ENCODE measurements at regions not wholly inside any gene's neighbourhood (a gene's known extent, or its start where the extent isn't known, plus 50 kb on each side); places are given as distances from the start of the nearest gene placed in this dataset.

DNA sequence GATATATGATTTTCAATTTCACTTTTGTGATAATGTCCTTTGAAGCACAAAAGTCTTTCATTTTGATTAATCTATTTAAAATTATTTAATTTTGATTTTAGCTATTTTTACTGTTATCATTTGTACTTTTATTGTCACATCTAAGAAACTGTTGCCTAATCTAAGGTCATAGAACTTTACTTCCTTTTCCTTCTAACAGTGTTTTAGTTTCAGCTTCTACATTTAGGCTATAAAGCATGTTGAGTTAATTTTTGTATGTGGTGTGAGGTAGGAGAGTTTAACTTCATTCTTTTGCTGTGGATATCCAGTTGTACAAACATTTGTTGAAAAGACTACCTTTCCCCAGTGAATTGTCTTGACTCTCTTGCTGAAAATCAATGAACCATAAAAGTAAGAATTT is 204.5 kb downstream of the TM2D1 start:
- DNase-seq (ENCODE audit: insufficient read length, low spot score, missing footprints) = no peak

DNA sequence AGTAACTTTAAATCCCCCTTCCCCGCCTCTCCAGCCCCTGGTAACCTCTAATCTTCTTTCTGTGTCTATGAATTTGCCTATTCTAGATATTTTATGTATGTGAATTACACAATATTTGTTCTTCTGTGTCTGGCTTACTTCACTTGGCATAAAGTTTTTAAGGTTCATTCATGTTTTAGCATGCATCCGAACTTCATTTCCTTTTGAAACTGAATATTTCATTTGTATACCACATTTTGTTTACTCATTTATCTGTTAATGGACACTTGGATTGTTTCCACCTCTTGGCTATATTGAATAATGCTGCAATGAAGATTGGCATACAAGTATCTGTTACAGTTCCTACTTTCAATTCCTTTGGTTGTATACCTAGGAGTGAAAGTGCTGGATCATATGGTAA is 205.3 kb downstream of the TM2D1 start:
- TF ChIP-seq, protein P1, sequence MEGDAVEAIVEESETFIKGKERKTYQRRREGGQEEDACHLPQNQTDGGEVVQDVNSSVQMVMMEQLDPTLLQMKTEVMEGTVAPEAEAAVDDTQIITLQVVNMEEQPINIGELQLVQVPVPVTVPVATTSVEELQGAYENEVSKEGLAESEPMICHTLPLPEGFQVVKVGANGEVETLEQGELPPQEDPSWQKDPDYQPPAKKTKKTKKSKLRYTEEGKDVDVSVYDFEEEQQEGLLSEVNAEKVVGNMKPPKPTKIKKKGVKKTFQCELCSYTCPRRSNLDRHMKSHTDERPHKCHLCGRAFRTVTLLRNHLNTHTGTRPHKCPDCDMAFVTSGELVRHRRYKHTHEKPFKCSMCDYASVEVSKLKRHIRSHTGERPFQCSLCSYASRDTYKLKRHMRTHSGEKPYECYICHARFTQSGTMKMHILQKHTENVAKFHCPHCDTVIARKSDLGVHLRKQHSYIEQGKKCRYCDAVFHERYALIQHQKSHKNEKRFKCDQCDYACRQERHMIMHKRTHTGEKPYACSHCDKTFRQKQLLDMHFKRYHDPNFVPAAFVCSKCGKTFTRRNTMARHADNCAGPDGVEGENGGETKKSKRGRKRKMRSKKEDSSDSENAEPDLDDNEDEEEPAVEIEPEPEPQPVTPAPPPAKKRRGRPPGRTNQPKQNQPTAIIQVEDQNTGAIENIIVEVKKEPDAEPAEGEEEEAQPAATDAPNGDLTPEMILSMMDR (IDR thresholded peaks at IDR 0.05; ENCODE audit: extremely low read depth, low read depth, low read length) = no peak
- no peak for DNase-seq (ENCODE audit: insufficient read length, low spot score, missing footprints)
- H3K4me1 ChIP-seq (ENCODE audit: insufficient read depth, low read length) = no peaks in the 10 kb centered on the region

More for the DNA sequence above, 204.5 kb downstream of the TM2D1 start:
- Histone ChIP-seq H3K79me2 (ENCODE audit: insufficient read depth, low read length) (no peaks in the 10 kb centered on the region), H2AFZ (ENCODE audit: low read length) (no peak overlapping the region), H3K27me3 (ENCODE audit: insufficient read depth, low read length) (no peaks in the 10 kb centered on the region), H4K20me1 (ENCODE audit: insufficient read depth, low read length) (no peaks in the 10 kb centered on the region), H3K27ac (ENCODE audit: low read depth, low read length) (no peak overlapping the region), H3K4me3 (ENCODE audit: insufficient read depth, low read length) (no peak overlapping the region), H3K4me2 (ENCODE audit: insufficient read depth, low read length) (no peak overlapping the region), H3K4me1 (ENCODE audit: insufficient read depth, low read length) (no peaks in the 10 kb centered on the region), H3K36me3 (ENCODE audit: insufficient read depth, low read length) (no peaks in the 10 kb centered on the region), H3K9me3 (ENCODE audit: low read depth, low read length) (no peaks in the 10 kb centered on the region)
- TF ChIP-seq, protein P1 (IDR thresholded peaks at IDR 0.05; ENCODE audit: extremely low read depth, low read depth, low read length) = no peak

DNA sequence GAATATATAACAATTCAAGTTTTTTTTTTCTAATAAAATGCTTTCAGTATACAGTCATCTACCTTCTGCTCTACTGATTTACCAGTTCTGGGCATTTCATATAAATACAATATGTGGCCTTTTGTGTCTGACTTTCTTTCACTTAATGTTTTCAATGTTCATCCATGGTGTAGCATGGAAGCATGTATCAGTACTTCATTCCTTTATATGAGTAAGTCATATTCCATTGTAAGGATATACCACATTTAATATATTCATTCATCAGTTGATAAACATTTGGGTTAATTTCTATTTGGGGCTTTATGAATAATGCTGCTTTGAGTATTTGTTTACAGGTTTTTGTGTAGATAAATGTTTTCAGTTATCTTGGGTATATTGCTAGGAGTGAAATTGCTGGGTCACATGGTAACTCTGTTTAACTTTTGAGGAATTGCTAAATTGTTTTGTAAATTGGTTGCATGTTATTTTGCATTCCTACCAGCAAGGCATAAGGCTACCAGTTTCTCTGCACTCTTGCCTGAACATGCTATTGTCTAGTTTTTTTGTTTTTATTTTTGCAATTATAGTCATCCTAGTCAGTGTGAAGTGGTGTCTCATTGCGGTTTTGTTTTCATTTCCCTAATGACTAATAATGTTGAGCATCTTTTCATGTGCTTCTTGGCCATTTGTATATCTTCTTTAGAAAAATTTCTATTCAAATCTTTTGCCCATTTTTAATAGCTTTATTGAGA is 206.1 kb downstream of the TM2D1 start:
- no peak overlapping the region for H3K4me3 ChIP-seq (ENCODE audit: insufficient read depth, low read length)
- H3K9me3 ChIP-seq (ENCODE audit: low read depth, low read length) = no peaks in the 10 kb centered on the region
- TF ChIP-seq, protein P1 (IDR thresholded peaks at IDR 0.05; ENCODE audit: extremely low read depth, low read depth, low read length) = no peak
- no peaks in the 10 kb centered on the region for H3K79me2 ChIP-seq (ENCODE audit: insufficient read depth, low read length)
- no peak overlapping the region for H3K27ac ChIP-seq (ENCODE audit: low read depth, low read length)
- H4K20me1 ChIP-seq (ENCODE audit: insufficient read depth, low read length) = no peaks in the 10 kb centered on the region
- no peak for DNase-seq (ENCODE audit: insufficient read length, low spot score, missing footprints)
- no peak overlapping the region for H3K4me2 ChIP-seq (ENCODE audit: insufficient read depth, low read length)
- H2AFZ ChIP-seq (ENCODE audit: low read length) = no peak overlapping the region
- H3K36me3 ChIP-seq (ENCODE audit: insufficient read depth, low read length) = no peaks in the 10 kb centered on the region
- no peaks in the 10 kb centered on the region for H3K4me1 ChIP-seq (ENCODE audit: insufficient read depth, low read length)
- no peaks in the 10 kb centered on the region for H3K27me3 ChIP-seq (ENCODE audit: insufficient read depth, low read length)

More for the DNA sequence above, 205.3 kb downstream of the TM2D1 start:
- no peaks in the 10 kb centered on the region for H3K36me3 ChIP-seq (ENCODE audit: insufficient read depth, low read length)
- H4K20me1 ChIP-seq (ENCODE audit: insufficient read depth, low read length) = no peaks in the 10 kb centered on the region
- H3K4me2 ChIP-seq (ENCODE audit: insufficient read depth, low read length) = no peak overlapping the region
- no peaks in the 10 kb centered on the region for H3K27me3 ChIP-seq (ENCODE audit: insufficient read depth, low read length)
- no peaks in the 10 kb centered on the region for H3K79me2 ChIP-seq (ENCODE audit: insufficient read depth, low read length)
- no peak overlapping the region for H3K4me3 ChIP-seq (ENCODE audit: insufficient read depth, low read length)
- no peak overlapping the region for H3K27ac ChIP-seq (ENCODE audit: low read depth, low read length)
- H2AFZ ChIP-seq (ENCODE audit: low read length) = no peak overlapping the region
- no peaks in the 10 kb centered on the region for H3K9me3 ChIP-seq (ENCODE audit: low read depth, low read length)

DNA sequence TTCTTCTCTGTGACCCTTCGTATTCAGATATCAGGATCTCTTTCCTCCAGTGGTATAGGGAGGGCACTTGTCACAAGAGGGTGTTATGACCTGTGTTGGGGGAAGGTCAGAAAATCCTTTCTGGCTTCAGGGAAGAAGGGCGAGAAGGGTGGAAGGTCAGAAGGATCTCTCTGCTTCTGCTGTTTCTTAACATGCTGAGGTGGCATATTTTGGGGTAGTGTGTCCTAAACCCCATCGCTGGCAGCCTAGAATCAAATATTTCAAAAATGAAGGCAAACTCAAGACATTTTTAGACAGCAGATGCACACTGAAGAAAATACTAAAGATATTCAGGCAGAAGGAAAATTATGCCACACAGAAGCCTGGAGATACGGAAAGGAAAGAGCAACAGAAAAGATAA is 207.6 kb downstream of the TM2D1 start:
- Histone ChIP-seq H3K9me3 (ENCODE audit: low read depth, low read length) (no peaks in the 10 kb centered on the region), H4K20me1 (ENCODE audit: insufficient read depth, low read length) (no peaks in the 10 kb centered on the region), H3K27me3 (ENCODE audit: insufficient read depth, low read length) (no peaks in the 10 kb centered on the region), H3K36me3 (ENCODE audit: insufficient read depth, low read length) (no peaks in the 10 kb centered on the region), H3K4me1 (ENCODE audit: insufficient read depth, low read length) (no peaks in the 10 kb centered on the region), H2AFZ (ENCODE audit: low read length) (no peak overlapping the region), H3K79me2 (ENCODE audit: insufficient read depth, low read length) (no peaks in the 10 kb centered on the region), H3K27ac (ENCODE audit: low read depth, low read length) (no peak overlapping the region), H3K4me3 (ENCODE audit: insufficient read depth, low read length) (no peak overlapping the region), H3K4me2 (ENCODE audit: insufficient read depth, low read length) (no peak overlapping the region)
- no peak for DNase-seq (ENCODE audit: insufficient read length, low spot score, missing footprints)
- TF ChIP-seq, protein P1 (IDR thresholded peaks at IDR 0.05; ENCODE audit: extremely low read depth, low read depth, low read length) = no peak
